Trophoblast cell (in vitro differentiated cells and primary cell): ENCODE measurements at regions not wholly inside any gene's neighbourhood (a gene's known extent, or its start where the extent isn't known, plus 50 kb on each side); places are given as distances from the start of the nearest gene placed in this dataset.
"Not testable (repeated sequence)": the region's sequence is repeated elsewhere in the genome, so short reads cannot be mapped to it uniquely, and the experiment has no call there.

Experiments used
- DNase-seq, 2 donors: peaks; one replicate each; pipeline ENCODE4 v3.0.0-alpha.2; 2016
- H2AFZ ChIP-seq: 2 replicates; pipeline ENCODE4 v1.6.1; 2013; ENCODE audit warnings: low read length, moderate library complexity, mild to moderate bottlenecking; ENCODE audit not compliant: insufficient read depth, poor library complexity
- H2AK5ac ChIP-seq: 2 replicates; pipeline ENCODE4 v1.6.1; 2013; ENCODE audit warnings: mild to moderate bottlenecking, low read length
- H2BK120ac ChIP-seq: 2 replicates; pipeline ENCODE4 v1.6.1; 2013; ENCODE audit warnings: low read length, mild to moderate bottlenecking, moderate library complexity; ENCODE audit not compliant: insufficient read depth, poor library complexity
- H2BK12ac ChIP-seq: 2 replicates; pipeline ENCODE4 v1.6.1; 2013; ENCODE audit warnings: mild to moderate bottlenecking, low read length, moderate library complexity
- H2BK5ac ChIP-seq: 2 replicates; pipeline ENCODE4 v1.6.1; 2013; ENCODE audit warnings: low read length, low read depth, moderate library complexity, mild to moderate bottlenecking; ENCODE audit not compliant: poor library complexity
- H3K14ac ChIP-seq: 2 replicates; pipeline ENCODE4 v1.6.1; 2013; ENCODE audit warnings: mild to moderate bottlenecking, low read length
- H3K18ac ChIP-seq: 2 replicates; pipeline ENCODE4 v1.6.1; 2013; ENCODE audit warnings: mild to moderate bottlenecking, low read length
- H3K23ac ChIP-seq: 2 replicates; pipeline ENCODE4 v1.6.1; 2013; ENCODE audit warnings: low read length
- H3K27ac ChIP-seq: 2 replicates; pipeline ENCODE4 v1.5.1; 2013; ENCODE audit warnings: low read depth, mild to moderate bottlenecking, inconsistent platforms, low read length, moderate library complexity
- H3K27me3 ChIP-seq: 2 replicates; pipeline ENCODE4 v1.6.1; 2013; ENCODE audit warnings: inconsistent platforms, mild to moderate bottlenecking, low read length, moderate library complexity; ENCODE audit not compliant: insufficient read depth
- H3K36me3 ChIP-seq, 2 experiments: 1 replicate in 1 of 2; 2 replicates in 1 of 2; pipeline ENCODE4 v1.6.1; 2013; ENCODE audit warnings: low read length in 2 of 2, mild to moderate bottlenecking in 2 of 2, moderate library complexity in 1 of 2; ENCODE audit not compliant: insufficient read depth in 2 of 2, control insufficient read depth in 1 of 2
- H3K4ac ChIP-seq: 2 replicates; pipeline ENCODE4 v1.6.1; 2013; ENCODE audit warnings: low read depth, mild to moderate bottlenecking, low read length, moderate library complexity
- H3K4me1 ChIP-seq, 2 experiments: 1 replicate in 1 of 2; 2 replicates in 1 of 2; pipeline ENCODE4 v1.6.1; 2013; ENCODE audit warnings: low read length in 2 of 2, mild to moderate bottlenecking in 2 of 2, moderate library complexity in 1 of 2; ENCODE audit not compliant: insufficient read depth in 2 of 2, control insufficient read depth in 1 of 2
- H3K4me2 ChIP-seq: 2 replicates; pipeline ENCODE4 v1.6.1; 2013; ENCODE audit warnings: inconsistent platforms, mild to moderate bottlenecking, low read length, moderate library complexity
- H3K4me3 ChIP-seq: 2 replicates; pipeline ENCODE4 v1.5.1; 2013; ENCODE audit warnings: mild to moderate bottlenecking, low read depth, low read length, inconsistent platforms
- H3K79me1 ChIP-seq: one replicate; pipeline ENCODE4 v1.6.1; 2013; ENCODE audit warnings: low read length
- H3K79me2 ChIP-seq: 2 replicates; pipeline ENCODE4 v1.6.1; 2013; ENCODE audit warnings: low read length, mild to moderate bottlenecking; ENCODE audit not compliant: control insufficient read depth, insufficient read depth, poor library complexity
- H3K9ac ChIP-seq: 2 replicates; pipeline ENCODE4 v1.6.1; 2013; ENCODE audit warnings: mild to moderate bottlenecking, low read length
- H3K9me3 ChIP-seq: 2 replicates; pipeline ENCODE4 v1.6.1; 2013; ENCODE audit warnings: low read depth, mild to moderate bottlenecking, control low read depth, inconsistent platforms, low read length; ENCODE audit not compliant: insufficient read depth
- H4K12ac ChIP-seq: 2 replicates; pipeline ENCODE4 v1.6.1; 2013; ENCODE audit warnings: low read depth, mild to moderate bottlenecking, low read length, moderate library complexity
- H4K8ac ChIP-seq: 2 replicates; pipeline ENCODE4 v1.6.1; 2013; ENCODE audit warnings: low read depth, mild to moderate bottlenecking, low read length, moderate library complexity
- H4K91ac ChIP-seq: one replicate; pipeline ENCODE4 v1.6.1; 2013; ENCODE audit warnings: low read depth, mild to moderate bottlenecking, low read length, moderate library complexity
- WGBS: extraction: QIAGEN DNeasy Blood & Tissue Kit; methylation state at CpG from one replicate; pipeline ENCODE4 v1.1.7; 2013; ENCODE audit warnings: missing lambda C conversion rate; ENCODE audit not compliant: insufficient read length, insufficient coverage; ENCODE audit errors: extremely low coverage; 5-methylcytosine and 5-hydroxymethylcytosine counted together

DNA sequence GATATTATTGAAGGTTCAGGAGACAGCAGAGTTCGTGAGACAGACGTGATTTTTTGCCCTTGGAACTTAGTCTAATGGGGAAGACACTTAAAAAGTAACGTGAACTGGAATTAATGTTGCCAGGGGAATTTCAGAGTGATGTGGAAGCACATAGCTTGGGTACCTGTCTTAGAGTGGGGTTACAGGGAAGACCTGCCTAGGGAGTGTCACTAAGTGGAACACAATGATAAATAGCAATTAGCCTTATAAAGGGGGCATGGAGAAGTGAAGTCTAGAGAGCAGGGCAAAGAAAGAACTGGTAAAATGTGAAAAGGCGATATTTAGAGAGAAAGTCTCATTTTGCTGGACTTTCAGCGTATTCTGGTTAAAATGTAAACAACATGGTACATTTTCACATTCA is 306.0 kb upstream of the TCF4 start:
- Histone ChIP-seq H3K14ac (no peak overlapping the region), H2BK12ac (no peak overlapping the region), H3K18ac (no peak overlapping the region), H4K8ac (no peak overlapping the region), H3K9me3 (no peaks in the 10 kb centered on the region), H3K23ac (no peak overlapping the region), H3K36me3 (no peaks in the 10 kb centered on the region), H3K27me3 (no peaks in the 10 kb centered on the region), H3K9ac (no peak overlapping the region), H3K4me3 (no peak overlapping the region), H4K12ac (no peak overlapping the region), H2AK5ac (no peak overlapping the region), H3K4me1 (peaks cover 0 to 2% of the 10 kb centered on the region in 2 experiments), H3K27ac (no peak overlapping the region), H3K79me2 (no peaks in the 10 kb centered on the region), H2BK120ac (no peak overlapping the region), H3K4ac (no peak overlapping the region), H4K91ac (no peak overlapping the region), H2BK5ac (no peak overlapping the region), H3K4me2 (no peak overlapping the region), H2AFZ (no peak overlapping the region), H3K79me1 (peaks cover 5% of the 10 kb centered on the region)
- no CpG with 5 or more reads among the region's 5 CpGs for WGBS
- DNase-seq: no peak

- H3K23ac ChIP-seq, H3K36me3 ChIP-seq, H3K18ac ChIP-seq, H2AK5ac ChIP-seq, H3K4ac ChIP-seq, H2AFZ ChIP-seq, H3K27ac ChIP-seq, H4K12ac ChIP-seq, H3K79me1 ChIP-seq, H3K27me3 ChIP-seq, H2BK5ac ChIP-seq, H3K4me3 ChIP-seq, H2BK12ac ChIP-seq, DNase-seq, H3K14ac ChIP-seq, H3K4me1 ChIP-seq, H3K4me2 ChIP-seq, H3K9me3 ChIP-seq, H3K9ac ChIP-seq, H3K79me2 ChIP-seq, H2BK120ac ChIP-seq: not testable (repeated sequence)
- peak overlapping the region; percentile 37 for H4K91ac ChIP-seq
- WGBS: no CpG with 5 or more reads among the region's 28 CpGs
- peak overlapping the region; percentile 38 for H4K8ac ChIP-seq
Measured at GRCh38 chr18:55892862-55893813, 305.1 kb upstream of the TCF4 start.

DNA sequence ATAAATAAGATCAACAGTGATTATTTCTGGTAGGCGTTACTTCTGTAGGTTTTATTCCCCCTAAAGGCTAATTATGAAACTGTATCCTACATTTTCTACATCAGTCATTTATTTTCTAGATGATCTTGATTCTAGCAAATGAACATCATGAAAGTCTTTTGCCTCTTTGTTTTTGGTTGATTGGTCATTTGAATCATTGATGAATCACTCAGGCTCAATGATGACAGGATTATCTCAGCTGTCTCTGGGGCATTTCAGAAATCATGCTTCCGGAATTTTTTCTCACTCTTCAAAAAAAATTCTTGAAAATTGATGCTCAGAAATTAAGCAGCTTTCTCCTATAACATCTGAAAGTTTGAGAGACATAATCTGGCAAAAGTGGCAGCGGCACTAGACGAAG is 298.9 kb upstream of the TCF4 start:
- H2AK5ac ChIP-seq: no peak overlapping the region
- H4K91ac ChIP-seq: no peak overlapping the region
- H4K12ac ChIP-seq: no peak overlapping the region
- H2BK5ac ChIP-seq: no peak overlapping the region
- peaks cover 0 to 2% of the 10 kb centered on the region in 2 experiments for H3K4me1 ChIP-seq
- H3K14ac ChIP-seq: no peak overlapping the region
- no peaks in the 10 kb centered on the region for H3K27me3 ChIP-seq
- H2BK120ac ChIP-seq: no peak overlapping the region
- H2BK12ac ChIP-seq: no peak overlapping the region
- no peak overlapping the region for H3K18ac ChIP-seq
- no peak overlapping the region for H3K4me2 ChIP-seq
- H3K4me3 ChIP-seq: no peak overlapping the region
- no CpG with 5 or more reads among the region's 4 CpGs for WGBS
- no peaks in the 10 kb centered on the region for H3K79me2 ChIP-seq
- H2AFZ ChIP-seq: no peak overlapping the region
- no peaks in the 10 kb centered on the region for H3K36me3 ChIP-seq
- no peak overlapping the region for H3K9ac ChIP-seq
- DNase-seq: no peak
- no peaks in the 10 kb centered on the region for H3K79me1 ChIP-seq
- H3K9me3 ChIP-seq: no peaks in the 10 kb centered on the region
- H3K4ac ChIP-seq: no peak overlapping the region
- no peak overlapping the region for H3K27ac ChIP-seq
- H4K8ac ChIP-seq: no peak overlapping the region
- H3K23ac ChIP-seq: no peak overlapping the region

- no peak overlapping the region for H4K91ac ChIP-seq
- no peak overlapping the region for H4K12ac ChIP-seq
- no peak overlapping the region for H3K4ac ChIP-seq
- H2AFZ ChIP-seq: no peak overlapping the region
- H2BK120ac ChIP-seq: no peak overlapping the region
- no peak for DNase-seq
- no peaks in the 10 kb centered on the region for H3K27me3 ChIP-seq
- H3K27ac ChIP-seq: no peak overlapping the region
- H3K79me2 ChIP-seq: no peaks in the 10 kb centered on the region
- no peak overlapping the region for H3K14ac ChIP-seq
- H3K4me3 ChIP-seq: no peak overlapping the region
- no peak overlapping the region for H3K18ac ChIP-seq
- no peaks in the 10 kb centered on the region for H3K36me3 ChIP-seq
- no peak overlapping the region for H3K9ac ChIP-seq
- WGBS: no CpG with 5 or more reads among the region's 2 CpGs
- no peak overlapping the region for H4K8ac ChIP-seq
- H3K4me1 ChIP-seq: peaks cover 0 to 4% of the 10 kb centered on the region in 2 experiments
- no peak overlapping the region for H2BK5ac ChIP-seq
- no peak overlapping the region for H2BK12ac ChIP-seq
- no peak overlapping the region for H3K4me2 ChIP-seq
- no peaks in the 10 kb centered on the region for H3K9me3 ChIP-seq
- no peak overlapping the region for H2AK5ac ChIP-seq
- H3K23ac ChIP-seq: no peak overlapping the region
- no peaks in the 10 kb centered on the region for H3K79me1 ChIP-seq
Measured at GRCh38 chr18:55884498-55884897, 296.5 kb upstream of the TCF4 start.
